IMR-90 (cell line): ENCODE measurements at regions not wholly inside any gene's neighbourhood (a gene's known extent, or its start where the extent isn't known, plus 50 kb on each side); places are given as distances from the start of the nearest gene placed in this dataset.

Experiments used
- ATAC-seq: fragments of 200-7000 bp; cut with Tn5 transposase; 2 replicates; pipeline ENCODE4 v1.9.1; 2020; ENCODE audit warnings: low read depth, mild to moderate bottlenecking, moderate library complexity
- BruUV-seq: library from RNA; stranded (reverse); fragments of 400-500 nt; replicated peaks from 2 replicates; lab custom pipeline; 2021; lab: Mats Ljungman, UMichigan
- CTCF ChIA-PET: fragments of 300-600 bp; formaldehyde crosslinking; extraction: SDS; loops from one replicate; lab custom pipeline; 2021; ENCODE audit warnings: antibody characterized with exemption; lab: Yijun Ruan, JAX
- POLR2A ChIA-PET: fragments of 300-600 bp; sonication (Branson Sonifier 250); formaldehyde crosslinking; loops from one replicate; lab custom pipeline; 2022; ENCODE audit warnings: antibody characterized with exemption; ENCODE audit not compliant: unreplicated experiment; lab: Charles Lee
- DNase-seq: peaks from one replicate; pipeline ENCODE4 v3.0.0; 2013
- H2AFZ ChIP-seq: replicated peaks from 2 replicates; pipeline ENCODE3; 2013; ENCODE audit warnings: low read length, mild to moderate bottlenecking; ENCODE audit not compliant: poor library complexity
- H2AK5ac ChIP-seq: 2 replicates; pipeline ENCODE4 v1.6.1; 2013; ENCODE audit warnings: low read depth, low read length, inconsistent platforms
- H2AK9ac ChIP-seq: replicated peaks from 2 replicates; pipeline ENCODE3; 2013; ENCODE audit warnings: mild to moderate bottlenecking, low read depth, low read length, moderate library complexity; ENCODE audit not compliant: poor library complexity
- H2BK120ac ChIP-seq: 2 replicates; pipeline ENCODE4 v1.6.1; 2013; ENCODE audit warnings: low read depth, low read length, inconsistent platforms
- H2BK15ac ChIP-seq: 3 replicates; pipeline ENCODE4 v1.6.1; 2013; ENCODE audit warnings: low read depth, low read length, inconsistent platforms
- H2BK20ac ChIP-seq: 2 replicates; pipeline ENCODE4 v1.6.1; 2013; ENCODE audit warnings: low read depth, mild to moderate bottlenecking, inconsistent platforms, low read length, moderate library complexity
- H2BK5ac ChIP-seq: 2 replicates; pipeline ENCODE4 v1.6.1; 2013; ENCODE audit warnings: mild to moderate bottlenecking, low read depth, low read length, inconsistent platforms; ENCODE audit not compliant: poor library complexity, severe bottlenecking
- H3K14ac ChIP-seq: replicated peaks from 2 replicates; pipeline ENCODE4 v1.6.1; 2013; ENCODE audit warnings: low read depth, low read length, inconsistent platforms
- H3K18ac ChIP-seq: 2 replicates; pipeline ENCODE4 v1.6.1; 2013; ENCODE audit warnings: low read depth, low read length, control low read depth
- H3K23ac ChIP-seq: 2 replicates; pipeline ENCODE4 v1.6.1; 2013; ENCODE audit warnings: low read depth, low read length, inconsistent platforms
- H3K27ac ChIP-seq: 2 replicates; pipeline ENCODE4 v1.5.1; 2013; ENCODE audit warnings: mild to moderate bottlenecking, control low read depth, low read length; ENCODE audit not compliant: insufficient read depth
- H3K27me3 ChIP-seq: 2 replicates; pipeline ENCODE4 v1.6.1; 2013; ENCODE audit warnings: low read length; ENCODE audit not compliant: control insufficient read depth, insufficient read depth
- H3K36me3 ChIP-seq: 2 replicates; pipeline ENCODE4 v1.6.1; 2013; ENCODE audit warnings: low read length, mixed read lengths; ENCODE audit not compliant: control insufficient read depth, insufficient read depth
- H3K4ac ChIP-seq: 2 replicates; pipeline ENCODE4 v1.6.1; 2013; ENCODE audit warnings: low read depth, low read length, inconsistent platforms
- H3K4me1 ChIP-seq: 2 replicates; pipeline ENCODE4 v1.6.1; 2013; ENCODE audit warnings: low read length, mixed read lengths; ENCODE audit not compliant: control insufficient read depth, insufficient read depth
- H3K4me2 ChIP-seq: 2 replicates; pipeline ENCODE4 v1.6.1; 2013; ENCODE audit warnings: low read depth, mild to moderate bottlenecking, control low read depth, low read length, moderate library complexity
- H3K4me3 ChIP-seq: 2 replicates; pipeline ENCODE4 v1.5.1; 2013; ENCODE audit warnings: low read depth, mild to moderate bottlenecking, control low read depth, low read length, moderate library complexity; ENCODE audit not compliant: insufficient read depth
- H3K56ac ChIP-seq: 2 replicates; pipeline ENCODE4 v1.6.1; 2013; ENCODE audit warnings: low read length, inconsistent platforms; ENCODE audit not compliant: insufficient read depth; ENCODE audit errors: extremely low read depth
- H3K79me1 ChIP-seq, 2 experiments: 2 replicates each; pipeline ENCODE4 v1.6.1; 2013; ENCODE audit warnings: low read length in 2 of 2, inconsistent platforms in 1 of 2, low read depth in 1 of 2
- H3K9ac ChIP-seq: 2 replicates; pipeline ENCODE4 v1.6.1; 2013; ENCODE audit warnings: low read depth, low read length, control low read depth
- H3K9me1 ChIP-seq: 2 replicates; pipeline ENCODE4 v1.6.1; 2013; ENCODE audit warnings: low read length, inconsistent platforms; ENCODE audit not compliant: insufficient read depth
- H3K9me3 ChIP-seq: 2 replicates; pipeline ENCODE4 v1.6.1; 2013; ENCODE audit warnings: low read length; ENCODE audit not compliant: control insufficient read depth, insufficient read depth
- H4K20me1 ChIP-seq: 2 replicates; pipeline ENCODE4 v1.6.1; 2013; ENCODE audit warnings: low read length, inconsistent platforms; ENCODE audit not compliant: insufficient read depth
- H4K5ac ChIP-seq: 2 replicates; pipeline ENCODE4 v1.6.1; 2013; ENCODE audit warnings: mild to moderate bottlenecking, low read depth, low read length, control low read depth
- H4K8ac ChIP-seq, 2 experiments: 2 replicates each; pipeline ENCODE4 v1.6.1; 2013; ENCODE audit warnings: low read depth in 2 of 2, low read length in 2 of 2, control low read depth in 1 of 2, inconsistent platforms in 1 of 2
- H4K91ac ChIP-seq: 2 replicates; pipeline ENCODE4 v1.6.1; 2013; ENCODE audit warnings: low read depth, low read length, inconsistent platforms; ENCODE audit not compliant: insufficient read depth
- BHLHE40 ChIP-seq: fragments of 150-350 bp; IDR thresholded peaks from 2 replicates; pipeline ENCODE4 v1.6.1; 2016; ENCODE audit warnings: mild to moderate bottlenecking, low read depth, low read length
- CHD1 ChIP-seq: IDR thresholded peaks from 2 replicates; pipeline ENCODE4 v1.6.1; 2012; ENCODE audit warnings: low read depth, low read length, improper control_type of control experiment
- MXI1 ChIP-seq: IDR thresholded peaks from 2 replicates; pipeline ENCODE4 v1.6.1; 2012; ENCODE audit warnings: low read depth, mild to moderate bottlenecking, low read length, moderate library complexity, borderline replicate concordance
- POLR2A ChIP-seq: IDR thresholded peaks from 2 replicates; pipeline ENCODE4 v1.6.1; 2012; ENCODE audit warnings: mild to moderate bottlenecking, low read depth, low read length
- RAD21 ChIP-seq: IDR thresholded peaks from 2 replicates; pipeline ENCODE4 v1.6.1; 2012; ENCODE audit warnings: low read length, improper control_type of control experiment
- SMC3 ChIP-seq: fragments of 150-350 bp; IDR thresholded peaks from 2 replicates; pipeline ENCODE4 v1.6.1; 2016; ENCODE audit warnings: low read depth, mild to moderate bottlenecking, antibody characterized with exemption, low read length, moderate library complexity
- WGBS, 2 experiments: methylation state at CpG; one replicate each; pipeline versions ENCODE4 v1.1.5 to v1.1.7; 2013; ENCODE audit warnings: missing lambda C conversion rate in 2 of 2; ENCODE audit not compliant: insufficient read length in 1 of 2; ENCODE audit errors: extremely low coverage in 2 of 2; 5-methylcytosine and 5-hydroxymethylcytosine counted together
- dilution Hi-C: fragments of 300-500 bp; cut with HindIII; formaldehyde crosslinking; loops from one replicate; pipeline ENCODE4 v1.14.3; 2018; ENCODE audit warnings: low sequenced_read_pairs; ENCODE audit not compliant: unreplicated experiment
- in situ Hi-C: fragments of 300-500 bp; cut with MboI; formaldehyde crosslinking; loops from 3 replicates; pipeline ENCODE4 v1.14.3; 2019; ENCODE audit warnings: low sequenced_read_pairs, inconsistent platforms, mixed read lengths
- intact Hi-C: fragments of 100-400 bp; cut with micrococcal nuclease; formaldehyde crosslinking; loops from 2 replicates; pipeline ENCODE4 v1.10.0; 2022
- TF ChIP-seq, protein P1 (sequence below): fragments of 150-350 bp; IDR thresholded peaks from 2 replicates; pipeline ENCODE4 v1.6.1; 2016; ENCODE audit warnings: low read depth, mild to moderate bottlenecking, low read length, moderate library complexity, borderline replicate concordance
- TF ChIP-seq, protein P2 (sequence below): conservative IDR thresholded peaks from 2 replicates; pipeline ENCODE4 v1.5.1; 2012; ENCODE audit warnings: mild to moderate bottlenecking, low read depth, low read length, improper control_type of control experiment

- DNase-seq (no peak), ATAC-seq (no peak)
- dilution Hi-C loops = no loop called here
- TF ChIP-seq, protein P1, sequence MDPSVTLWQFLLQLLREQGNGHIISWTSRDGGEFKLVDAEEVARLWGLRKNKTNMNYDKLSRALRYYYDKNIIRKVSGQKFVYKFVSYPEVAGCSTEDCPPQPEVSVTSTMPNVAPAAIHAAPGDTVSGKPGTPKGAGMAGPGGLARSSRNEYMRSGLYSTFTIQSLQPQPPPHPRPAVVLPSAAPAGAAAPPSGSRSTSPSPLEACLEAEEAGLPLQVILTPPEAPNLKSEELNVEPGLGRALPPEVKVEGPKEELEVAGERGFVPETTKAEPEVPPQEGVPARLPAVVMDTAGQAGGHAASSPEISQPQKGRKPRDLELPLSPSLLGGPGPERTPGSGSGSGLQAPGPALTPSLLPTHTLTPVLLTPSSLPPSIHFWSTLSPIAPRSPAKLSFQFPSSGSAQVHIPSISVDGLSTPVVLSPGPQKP = no peak
- TF ChIP-seq CHD1 (no peak), MXI1 (no peak), POLR2A (no peak; the same call in 1 of the 2 replicates), RAD21 (no peak), SMC3 (no peak), BHLHE40 (no peak)
- TF ChIP-seq, protein P2, sequence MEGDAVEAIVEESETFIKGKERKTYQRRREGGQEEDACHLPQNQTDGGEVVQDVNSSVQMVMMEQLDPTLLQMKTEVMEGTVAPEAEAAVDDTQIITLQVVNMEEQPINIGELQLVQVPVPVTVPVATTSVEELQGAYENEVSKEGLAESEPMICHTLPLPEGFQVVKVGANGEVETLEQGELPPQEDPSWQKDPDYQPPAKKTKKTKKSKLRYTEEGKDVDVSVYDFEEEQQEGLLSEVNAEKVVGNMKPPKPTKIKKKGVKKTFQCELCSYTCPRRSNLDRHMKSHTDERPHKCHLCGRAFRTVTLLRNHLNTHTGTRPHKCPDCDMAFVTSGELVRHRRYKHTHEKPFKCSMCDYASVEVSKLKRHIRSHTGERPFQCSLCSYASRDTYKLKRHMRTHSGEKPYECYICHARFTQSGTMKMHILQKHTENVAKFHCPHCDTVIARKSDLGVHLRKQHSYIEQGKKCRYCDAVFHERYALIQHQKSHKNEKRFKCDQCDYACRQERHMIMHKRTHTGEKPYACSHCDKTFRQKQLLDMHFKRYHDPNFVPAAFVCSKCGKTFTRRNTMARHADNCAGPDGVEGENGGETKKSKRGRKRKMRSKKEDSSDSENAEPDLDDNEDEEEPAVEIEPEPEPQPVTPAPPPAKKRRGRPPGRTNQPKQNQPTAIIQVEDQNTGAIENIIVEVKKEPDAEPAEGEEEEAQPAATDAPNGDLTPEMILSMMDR = no peak
- peak overlapping the region; percentile 64 for H2AFZ ChIP-seq
- peak overlapping the region; percentile 86 for H4K91ac ChIP-seq
- H3K79me1 ChIP-seq = peaks cover 0 to 14% of the 10 kb centered on the region in 2 experiments; a peak in 2 of 4 replicates
- H4K8ac ChIP-seq = peak overlapping the region; percentile 68 to 81
- H3K9me3 ChIP-seq = no peaks in the 10 kb centered on the region
- H3K9ac ChIP-seq = no peak overlapping the region
- H3K9me1 ChIP-seq = peaks cover 19% of the 10 kb centered on the region
- H3K4me2 ChIP-seq = no peak overlapping the region
- peak overlapping the region; percentile 52 for H3K27ac ChIP-seq
- H3K23ac ChIP-seq = peak overlapping the region; percentile 82; the same call in 1 of the 2 replicates
- H2BK5ac ChIP-seq = peak overlapping the region; percentile 87
- no peaks in the 10 kb centered on the region for H3K27me3 ChIP-seq
- peaks cover 17% of the 10 kb centered on the region for H3K4me1 ChIP-seq
- CTCF ChIA-PET = no interaction called here
- no TSS peak for BruUV-seq
- H2BK20ac ChIP-seq = peak overlapping the region; percentile 99
- peak overlapping the region; percentile 100 for H2AK5ac ChIP-seq
- POLR2A ChIA-PET = no interaction called here
- H4K5ac ChIP-seq = peak overlapping the region; percentile 85
- peak overlapping the region; percentile 89 for H3K18ac ChIP-seq
- peak overlapping the region; percentile 83 for H2BK15ac ChIP-seq
- H4K20me1 ChIP-seq = no peaks in the 10 kb centered on the region
- peak overlapping the region; percentile 97 for H2BK120ac ChIP-seq
- peak overlapping the region; percentile 95 for H3K4ac ChIP-seq
- no peaks in the 10 kb centered on the region for H3K36me3 ChIP-seq
- H3K56ac ChIP-seq = peak overlapping the region; percentile 23; the same call in 1 of the 2 replicates
- WGBS, 2 experiments = 77% methylated on average over 3 of the region's 7 CpGs; no CpG with 5 or more reads in 1 of the 2 experiments
- in situ Hi-C loops = no loop called here
- H3K4me3 ChIP-seq = no peak overlapping the region
- intact Hi-C loops = no loop called here
- H3K14ac ChIP-seq = peak overlapping the region; percentile 93
- peak overlapping the region; percentile 89 for H2AK9ac ChIP-seq
These were observed 70.4 kb upstream of the PTPN1 start for GRCh38 chr20:50439539-50440453.
